C4-2B (cell line): ENCODE measurements at regions not wholly inside any gene's neighbourhood (a gene's known extent, or its start where the extent isn't known, plus 50 kb on each side); places are given as distances from the start of the nearest gene placed in this dataset.

Source experiments
- CTCF ChIP-seq: fragments of 450-650 bp; conservative IDR thresholded peaks from 2 replicates; pipeline ENCODE4 v1.5.1; 2017; ENCODE audit warnings: mild to moderate bottlenecking
- ZFX ChIP-seq: fragments of 450-650 bp; IDR thresholded peaks from 2 replicates; pipeline ENCODE4 v1.6.1; 2017

GRCh38 chr7:15866753-15867152 is 180.3 kb upstream of the MEOX2 start:
- TF ChIP-seq CTCF (no peak), ZFX (no peak)
